ENCODE measurements at regions not wholly inside any gene's neighbourhood (a gene's known extent, or its start where the extent isn't known, plus 50 kb on each side); places are given as distances from the start of the nearest gene placed in this dataset.

GRCh38 chr6:220312-220711 is 72.0 kb upstream of the DUSP22 start:
- TF ChIP-seq CTCF (IDR thresholded peaks at IDR 0.05; ENCODE audit: low read depth, low read length) (no peak), EZH2phosphoT487 (IDR thresholded peaks at IDR 0.05; ENCODE audit: low read depth) (no peak)
